ENCODE measurements at regions not wholly inside any gene's neighbourhood (a gene's known extent, or its start where the extent isn't known, plus 50 kb on each side); places are given as distances from the start of the nearest gene placed in this dataset.

DNA sequence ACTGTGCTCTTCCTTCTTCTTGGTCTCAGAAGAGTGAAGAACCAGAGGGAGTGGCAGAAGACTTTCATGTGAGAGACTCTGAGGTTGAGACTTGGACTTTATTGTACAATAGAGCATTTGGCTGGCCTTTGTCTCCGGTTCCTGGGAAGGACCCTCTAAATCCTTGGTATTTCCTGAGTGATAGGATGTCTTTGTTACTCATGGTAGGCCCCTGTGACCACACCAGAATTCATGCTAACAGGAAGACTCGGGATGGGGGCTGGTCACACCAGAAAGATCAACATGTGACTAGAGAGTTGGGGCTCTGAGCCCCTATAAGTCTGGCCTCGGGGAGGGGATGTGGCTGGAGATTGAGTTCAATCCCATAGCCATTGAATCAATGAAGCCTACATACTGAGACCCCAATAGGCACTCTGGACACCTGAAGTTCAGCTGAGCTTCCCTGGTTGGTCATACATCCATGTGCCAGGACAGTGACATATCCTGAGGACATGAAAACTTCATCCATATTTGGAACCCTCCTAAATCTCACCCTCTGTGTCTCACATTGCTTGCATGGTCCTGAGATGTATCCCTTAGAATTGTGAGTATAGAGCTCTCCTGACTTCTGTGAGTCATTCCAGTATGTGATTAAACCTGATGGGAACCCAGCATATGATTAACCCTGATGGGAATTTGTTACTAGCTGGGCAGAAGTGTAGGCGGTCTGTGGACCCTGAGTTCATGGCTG lies 201.7 kb downstream of the GADD45G start:
- TF ChIP-seq, protein P1, sequence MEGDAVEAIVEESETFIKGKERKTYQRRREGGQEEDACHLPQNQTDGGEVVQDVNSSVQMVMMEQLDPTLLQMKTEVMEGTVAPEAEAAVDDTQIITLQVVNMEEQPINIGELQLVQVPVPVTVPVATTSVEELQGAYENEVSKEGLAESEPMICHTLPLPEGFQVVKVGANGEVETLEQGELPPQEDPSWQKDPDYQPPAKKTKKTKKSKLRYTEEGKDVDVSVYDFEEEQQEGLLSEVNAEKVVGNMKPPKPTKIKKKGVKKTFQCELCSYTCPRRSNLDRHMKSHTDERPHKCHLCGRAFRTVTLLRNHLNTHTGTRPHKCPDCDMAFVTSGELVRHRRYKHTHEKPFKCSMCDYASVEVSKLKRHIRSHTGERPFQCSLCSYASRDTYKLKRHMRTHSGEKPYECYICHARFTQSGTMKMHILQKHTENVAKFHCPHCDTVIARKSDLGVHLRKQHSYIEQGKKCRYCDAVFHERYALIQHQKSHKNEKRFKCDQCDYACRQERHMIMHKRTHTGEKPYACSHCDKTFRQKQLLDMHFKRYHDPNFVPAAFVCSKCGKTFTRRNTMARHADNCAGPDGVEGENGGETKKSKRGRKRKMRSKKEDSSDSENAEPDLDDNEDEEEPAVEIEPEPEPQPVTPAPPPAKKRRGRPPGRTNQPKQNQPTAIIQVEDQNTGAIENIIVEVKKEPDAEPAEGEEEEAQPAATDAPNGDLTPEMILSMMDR (optimal IDR thresholded peaks at IDR 0.05 in 1 of 3, IDR thresholded peaks at IDR 0.05 in 1 of 3, conservative IDR thresholded peaks at IDR 0.05 in 1 of 3; ENCODE audit: extremely low read depth in 1 of 3, insufficient read depth in 2 of 3, low read length in 3 of 3) = no peak
- no peak for TF ChIP-seq EZH2 (IDR thresholded peaks at IDR 0.05; ENCODE audit: low read length)

Measured in keratinocyte (primary cell).